Activated CD4-positive, alpha-beta T cell treated with anti-CD3 and anti-CD28 coated beads, Interleukin-2, Interleukin-6, amounts not matched to agents 100 ng/mL and 50 ng/mL, durations not matched to agents 16 hours and 8 hours (primary cell): ENCODE measurements at regions not wholly inside any gene's neighbourhood (a gene's known extent, or its start where the extent isn't known, plus 50 kb on each side); places are given as distances from the start of the nearest gene placed in this dataset.
"Not testable (repeated sequence)": the region's sequence is repeated elsewhere in the genome, so short reads cannot be mapped to it uniquely, and the experiment has no call there.

ENCODE experiments used
- DNase-seq: peaks from one replicate; pipeline ENCODE4 v3.0.0-alpha.2; 2020

- no peak for DNase-seq
These were observed 753.8 kb upstream of the PCDH7 start for GRCh38 chr4:29966386-29966785.

GRCh38 chr4:29970626-29971025 lies 749.5 kb upstream of the PCDH7 start:
- no peak for DNase-seq

- no peak for DNase-seq
These were observed 748.0 kb upstream of the PCDH7 start for GRCh38 chr4:29972121-29972520.

GRCh38 chr4:29983890-29984289 lies 736.3 kb upstream of the PCDH7 start:
- no peak for DNase-seq

GRCh38 chr4:30001628-30002027 lies 718.5 kb upstream of the PCDH7 start:
- no peak for DNase-seq

GRCh38 chr4:30002341-30002740 lies 717.8 kb upstream of the PCDH7 start:
- no peak for DNase-seq

GRCh38 chr4:30005995-30006394 lies 714.2 kb upstream of the PCDH7 start:
- DNase-seq: no peak

- DNase-seq: no peak
These were observed 695.6 kb upstream of the PCDH7 start for GRCh38 chr4:30024526-30024925.

- no peak for DNase-seq
These were observed 691.3 kb upstream of the PCDH7 start for GRCh38 chr4:30028826-30029225.

- DNase-seq: no peak
These were observed 664.0 kb upstream of the PCDH7 start for GRCh38 chr4:30056016-30056766.

GRCh38 chr4:30068234-30068633 lies 651.9 kb upstream of the PCDH7 start:
- DNase-seq: no peak

GRCh38 chr4:30073011-30073710 lies 647.0 kb upstream of the PCDH7 start:
- no peak for DNase-seq

- not testable (repeated sequence) for DNase-seq
These were observed 627.6 kb upstream of the PCDH7 start for GRCh38 chr4:30092420-30093128.

GRCh38 chr4:30094887-30095286 lies 625.3 kb upstream of the PCDH7 start:
- DNase-seq: no peak

- DNase-seq: no peak
These were observed 616.7 kb upstream of the PCDH7 start for GRCh38 chr4:30103455-30103854.

GRCh38 chr4:30116401-30116800 lies 603.8 kb upstream of the PCDH7 start:
- DNase-seq: no peak

- no peak for DNase-seq
These were observed 602.7 kb upstream of the PCDH7 start for GRCh38 chr4:30117433-30117832.

GRCh38 chr4:30122711-30123110 lies 597.5 kb upstream of the PCDH7 start:
- DNase-seq: no peak

- not testable (repeated sequence) for DNase-seq
These were observed 595.5 kb upstream of the PCDH7 start for GRCh38 chr4:30124621-30125020.

- DNase-seq: no peak
These were observed 594.3 kb upstream of the PCDH7 start for GRCh38 chr4:30125868-30126267.

GRCh38 chr4:30126351-30126750 lies 593.8 kb upstream of the PCDH7 start:
- no peak for DNase-seq

GRCh38 chr4:30148828-30149227 lies 571.3 kb upstream of the PCDH7 start:
- DNase-seq: not testable (repeated sequence)

- DNase-seq: not testable (repeated sequence)
These were observed 570.6 kb upstream of the PCDH7 start for GRCh38 chr4:30149539-30149938.

- no peak for DNase-seq
These were observed 566.7 kb upstream of the PCDH7 start for GRCh38 chr4:30153427-30153826.
